ACC112 (cell line): ENCODE measurements at regions not wholly inside any gene's neighbourhood (a gene's known extent, or its start where the extent isn't known, plus 50 kb on each side); places are given as distances from the start of the nearest gene placed in this dataset.
A peak's percentile ranks its signal among the peaks of the same experiment; 100 is the strongest.
"Not testable (repeated sequence)": the region's sequence is repeated elsewhere in the genome, so short reads cannot be mapped to it uniquely, and the experiment has no call there.

Source experiments
- H2AFZ ChIP-seq: fragments of 200-600 bp; sonication (generic); one replicate; pipeline ENCODE4 v1.6.0; 2017; ENCODE audit warnings: antibody characterized with exemption, low read length; ENCODE audit not compliant: unreplicated experiment
- H3K27ac ChIP-seq: fragments of 200-600 bp; sonication (generic); 2 replicates; pipeline ENCODE4 v1.5.1; 2014; ENCODE audit warnings: low read depth, mild to moderate bottlenecking, antibody characterized with exemption, low read length, moderate library complexity
- H3K27me3 ChIP-seq: fragments of 200-600 bp; sonication (generic); 2 replicates; pipeline ENCODE4 v1.6.1; 2014; ENCODE audit warnings: mild to moderate bottlenecking, antibody characterized with exemption, low read length, moderate library complexity, mixed read lengths; ENCODE audit not compliant: insufficient read depth
- H3K36me3 ChIP-seq: fragments of 200-600 bp; sonication (generic); 2 replicates; pipeline ENCODE4 v1.6.1; 2016; ENCODE audit warnings: mild to moderate bottlenecking, antibody characterized with exemption, low read length, moderate library complexity, mixed read lengths; ENCODE audit not compliant: insufficient read depth
- H3K4me1 ChIP-seq: fragments of 200-600 bp; sonication (generic); one replicate; pipeline ENCODE4 v1.6.1; 2016; ENCODE audit warnings: low read length, mixed read lengths; ENCODE audit not compliant: insufficient read depth, unreplicated experiment, control insufficient read depth
- H3K4me3 ChIP-seq: fragments of 200-600 bp; sonication (generic); 2 replicates; pipeline ENCODE4 v1.5.1; 2014; ENCODE audit warnings: mild to moderate bottlenecking, low read depth, low read length
- H3K79me2 ChIP-seq: fragments of 200-600 bp; sonication (generic); one replicate; pipeline ENCODE4 v1.6.0; 2016; ENCODE audit warnings: low read length; ENCODE audit not compliant: control insufficient read depth, unreplicated experiment, insufficient read depth

DNA sequence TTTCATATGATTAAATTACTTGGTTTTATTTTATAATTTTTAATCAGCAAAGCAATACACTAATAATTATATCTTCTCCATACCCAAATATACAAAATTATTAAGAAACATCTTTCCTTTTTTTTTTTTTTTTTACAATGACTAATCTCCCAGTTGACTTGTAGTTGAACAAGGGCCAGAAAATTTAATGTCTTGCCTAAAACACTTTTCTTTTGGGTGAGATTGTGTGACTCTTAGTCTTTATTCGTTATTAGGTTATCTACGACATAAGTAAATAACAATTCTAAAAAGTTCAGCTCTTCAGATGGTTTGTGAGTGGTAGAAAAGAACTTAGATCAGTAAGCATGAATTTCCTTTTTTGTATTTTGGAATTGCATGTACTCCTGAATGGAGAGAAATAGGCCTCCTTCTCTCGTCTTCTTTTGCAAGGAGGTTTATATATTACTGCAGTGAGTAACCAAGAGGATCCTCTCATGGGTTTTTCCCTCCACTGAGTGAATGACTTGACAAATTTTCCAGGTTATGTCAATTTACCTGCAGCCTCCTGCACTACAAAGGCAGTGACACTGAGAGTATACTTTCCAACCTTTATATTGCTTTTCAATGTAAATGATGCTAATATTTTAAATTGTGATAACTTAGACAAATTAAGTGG, 364.5 kb upstream of the CITED2 start:
- H3K4me3 ChIP-seq: no peak overlapping the region
- no peaks in the 10 kb centered on the region for H3K27me3 ChIP-seq
- H3K4me1 ChIP-seq: peaks cover 25% of the 10 kb centered on the region
- H2AFZ ChIP-seq: no peak overlapping the region
- H3K36me3 ChIP-seq: no peaks in the 10 kb centered on the region
- no peaks in the 10 kb centered on the region for H3K79me2 ChIP-seq
- no peak overlapping the region for H3K27ac ChIP-seq

DNA sequence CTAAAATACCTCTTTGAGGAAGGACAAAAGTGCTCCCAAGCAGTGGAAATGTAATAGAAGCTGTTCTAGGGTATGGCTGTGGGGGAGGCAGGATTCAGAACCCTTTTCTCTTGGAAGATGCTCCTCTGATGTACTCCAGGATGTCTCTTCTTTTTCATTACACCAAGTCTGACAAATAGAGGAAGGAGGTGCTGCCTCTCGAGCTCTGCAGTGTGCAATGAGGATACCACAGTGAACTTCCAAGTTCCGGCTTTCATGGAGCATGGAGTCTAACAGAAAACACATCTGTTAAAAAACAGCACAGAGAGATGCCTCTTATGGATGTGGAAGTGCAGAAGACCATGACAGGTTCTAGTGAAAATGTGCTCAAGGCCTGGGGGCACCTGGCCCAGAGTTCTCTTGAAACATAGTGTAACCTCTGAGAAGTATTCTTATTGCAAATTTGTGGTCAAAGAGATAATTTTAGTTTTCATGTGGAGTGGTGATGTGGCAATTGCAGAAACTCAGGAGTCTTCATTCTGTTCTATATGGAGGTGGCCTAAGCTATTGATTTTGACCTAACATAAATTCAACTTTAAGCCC, 362.0 kb upstream of the CITED2 start:
- H2AFZ ChIP-seq: no peak overlapping the region
- peaks cover 20% of the 10 kb centered on the region for H3K4me1 ChIP-seq
- no peak overlapping the region for H3K27ac ChIP-seq
- no peaks in the 10 kb centered on the region for H3K36me3 ChIP-seq
- H3K79me2 ChIP-seq: no peaks in the 10 kb centered on the region
- no peaks in the 10 kb centered on the region for H3K27me3 ChIP-seq
- no peak overlapping the region for H3K4me3 ChIP-seq

DNA sequence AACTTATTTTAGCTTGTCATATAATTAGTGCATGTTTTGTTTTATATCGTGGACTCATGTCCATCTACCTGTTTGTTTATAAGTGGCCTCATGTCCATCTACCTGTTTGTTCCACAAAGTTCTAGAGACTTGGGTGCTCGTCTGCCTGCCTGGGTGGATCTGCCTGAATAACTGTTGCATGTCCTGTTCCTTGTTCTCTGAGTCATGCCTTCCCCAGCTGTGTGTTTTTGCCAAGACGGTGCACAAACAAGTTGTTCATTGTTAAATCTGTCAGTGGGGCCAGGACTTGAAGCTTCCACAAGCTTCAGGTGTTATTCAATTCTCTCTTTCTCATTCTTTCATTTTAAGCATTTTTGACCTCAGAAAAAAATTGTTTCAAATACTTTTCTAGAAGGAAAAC, 358.0 kb upstream of the CITED2 start:
- no peaks in the 10 kb centered on the region for H3K27me3 ChIP-seq
- no peaks in the 10 kb centered on the region for H3K36me3 ChIP-seq
- no peak overlapping the region for H3K27ac ChIP-seq
- peaks cover 12% of the 10 kb centered on the region for H3K4me1 ChIP-seq
- no peak overlapping the region for H3K4me3 ChIP-seq
- no peaks in the 10 kb centered on the region for H3K79me2 ChIP-seq
- peak overlapping the region; percentile 74 for H2AFZ ChIP-seq

DNA sequence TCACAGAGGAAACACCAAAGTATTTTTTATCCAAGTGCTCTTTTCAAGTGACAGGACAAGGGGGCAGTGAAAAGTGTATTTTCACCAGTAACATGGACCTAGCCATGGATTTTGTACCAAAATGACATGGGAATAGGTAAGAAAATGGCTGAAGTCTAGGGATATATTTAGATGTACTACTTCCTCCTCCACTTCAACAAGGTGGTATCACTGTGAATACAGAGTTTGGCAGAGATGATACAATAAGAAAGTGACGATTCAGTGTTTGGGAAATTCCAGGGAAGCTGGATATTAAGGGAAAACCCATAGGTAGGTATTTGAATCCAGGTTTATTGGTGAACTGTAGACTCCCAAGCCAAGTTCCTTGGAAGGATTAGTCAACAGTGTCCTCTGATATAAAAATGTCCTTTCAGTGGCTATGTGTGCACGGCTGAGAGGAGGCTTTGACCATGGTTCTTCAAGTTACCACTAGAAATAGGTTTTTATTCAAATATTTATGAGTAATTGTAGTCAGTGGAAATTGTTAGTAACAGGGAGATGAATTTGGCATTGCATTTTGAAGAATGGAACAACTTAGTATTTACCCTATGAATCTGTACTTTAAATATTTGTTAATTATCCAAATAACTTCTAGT, 356.0 kb upstream of the CITED2 start:
- Histone ChIP-seq H3K79me2 (no peaks in the 10 kb centered on the region), H3K36me3 (no peaks in the 10 kb centered on the region), H3K4me3 (no peak overlapping the region), H3K27ac (no peak overlapping the region), H3K27me3 (no peaks in the 10 kb centered on the region), H2AFZ (no peak overlapping the region), H3K4me1 (peaks cover 12% of the 10 kb centered on the region)

DNA sequence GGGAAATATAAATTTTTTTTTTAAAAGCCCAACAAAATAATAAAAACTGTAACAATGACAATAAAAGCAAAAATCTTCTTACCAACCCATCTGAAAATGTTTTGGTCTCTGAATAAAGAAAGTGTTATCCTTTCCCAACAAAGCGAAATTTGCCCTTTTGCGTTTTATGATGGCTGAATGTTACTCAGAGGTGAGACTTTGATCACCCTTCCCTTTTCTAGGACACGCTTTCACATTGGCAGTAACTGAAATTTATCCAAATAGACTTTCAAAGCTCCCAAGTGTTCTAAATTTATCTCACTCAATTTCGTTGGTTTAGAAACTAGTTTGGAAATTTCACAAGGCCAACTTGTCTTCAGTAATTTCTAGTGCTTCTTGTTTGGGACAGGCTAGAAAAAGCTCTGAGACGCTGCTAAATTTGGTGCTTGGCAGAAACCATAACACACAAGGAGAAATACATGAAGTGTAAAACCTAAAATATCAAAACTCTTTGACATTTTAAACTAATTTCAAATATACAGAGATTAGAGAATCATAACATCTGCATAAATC, 354.5 kb upstream of the CITED2 start:
- Histone ChIP-seq H3K36me3 (no peaks in the 10 kb centered on the region), H2AFZ (no peak overlapping the region), H3K4me1 (peaks cover 12% of the 10 kb centered on the region), H3K27me3 (no peaks in the 10 kb centered on the region), H3K27ac (no peak overlapping the region), H3K79me2 (no peaks in the 10 kb centered on the region), H3K4me3 (no peak overlapping the region)

DNA sequence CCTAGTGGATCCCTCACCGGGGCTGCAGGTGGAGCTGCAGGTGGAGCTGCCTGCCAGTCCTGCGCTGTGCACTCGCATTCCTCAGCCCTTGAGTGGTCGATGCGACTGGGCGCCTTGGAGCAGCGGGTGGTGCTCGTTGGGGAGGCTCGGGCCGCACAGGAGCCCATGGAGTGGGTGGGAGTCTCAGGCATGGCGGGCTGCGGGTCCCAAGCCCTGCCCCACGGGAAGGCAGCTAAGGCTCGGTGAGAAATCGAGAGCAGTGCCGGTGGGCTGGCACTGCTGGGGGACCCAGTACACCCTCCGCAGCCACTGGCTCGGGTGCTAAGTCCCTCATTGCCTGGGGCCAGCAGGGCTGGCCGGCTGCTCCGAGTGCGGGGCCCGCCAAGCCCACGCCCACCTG, 351.8 kb upstream of the CITED2 start:
- H2AFZ ChIP-seq, H3K36me3 ChIP-seq, H3K4me3 ChIP-seq, H3K79me2 ChIP-seq, H3K27ac ChIP-seq, H3K27me3 ChIP-seq, H3K4me1 ChIP-seq: not testable (repeated sequence)

DNA sequence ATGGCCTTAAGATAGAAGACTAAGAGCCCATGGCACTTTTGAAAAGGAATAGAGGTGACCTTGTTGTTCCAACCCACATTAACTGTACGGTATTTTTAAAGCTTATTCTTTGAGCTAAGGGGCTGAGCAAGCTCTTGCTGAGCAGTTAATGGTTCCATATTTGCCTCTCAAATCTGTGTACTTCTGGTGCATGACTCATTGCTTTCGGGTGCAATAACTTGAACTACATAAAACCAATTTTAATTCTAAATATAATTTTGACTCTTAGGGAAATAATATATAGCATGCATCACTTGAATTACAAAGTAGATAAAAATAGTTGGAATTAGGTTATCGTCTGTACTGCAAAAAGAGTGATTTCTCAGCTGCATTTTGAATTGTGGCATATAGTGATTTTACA, 348.1 kb upstream of the CITED2 start:
- H3K27me3 ChIP-seq: no peaks in the 10 kb centered on the region
- no peak overlapping the region for H3K4me3 ChIP-seq
- H3K4me1 ChIP-seq: no peaks in the 10 kb centered on the region
- no peaks in the 10 kb centered on the region for H3K36me3 ChIP-seq
- H2AFZ ChIP-seq: no peak overlapping the region
- H3K79me2 ChIP-seq: no peaks in the 10 kb centered on the region
- no peak overlapping the region for H3K27ac ChIP-seq

DNA sequence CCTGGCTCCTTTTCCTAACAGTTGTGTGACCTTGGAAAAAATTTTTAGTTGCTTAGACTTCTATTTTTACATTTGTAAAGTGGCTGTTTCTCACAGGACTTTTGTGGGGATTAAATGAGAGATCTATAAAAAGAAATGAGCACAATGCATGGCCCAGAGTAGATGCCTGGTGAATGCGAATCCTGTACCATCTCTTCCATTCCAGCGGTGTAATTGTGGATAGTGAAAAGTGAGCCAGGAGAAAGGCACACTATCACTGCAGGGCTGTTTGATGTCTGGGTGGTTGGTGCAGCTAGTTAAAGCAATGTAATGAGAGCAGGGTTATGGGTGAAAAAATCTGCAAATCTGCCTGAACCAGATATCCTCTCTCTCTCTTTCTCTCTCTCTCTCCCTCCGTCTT, 347.5 kb upstream of the CITED2 start:
- no peaks in the 10 kb centered on the region for H3K79me2 ChIP-seq
- no peaks in the 10 kb centered on the region for H3K4me1 ChIP-seq
- H3K27me3 ChIP-seq: no peaks in the 10 kb centered on the region
- no peak overlapping the region for H3K27ac ChIP-seq
- H2AFZ ChIP-seq: no peak overlapping the region
- H3K36me3 ChIP-seq: no peaks in the 10 kb centered on the region
- H3K4me3 ChIP-seq: no peak overlapping the region

DNA sequence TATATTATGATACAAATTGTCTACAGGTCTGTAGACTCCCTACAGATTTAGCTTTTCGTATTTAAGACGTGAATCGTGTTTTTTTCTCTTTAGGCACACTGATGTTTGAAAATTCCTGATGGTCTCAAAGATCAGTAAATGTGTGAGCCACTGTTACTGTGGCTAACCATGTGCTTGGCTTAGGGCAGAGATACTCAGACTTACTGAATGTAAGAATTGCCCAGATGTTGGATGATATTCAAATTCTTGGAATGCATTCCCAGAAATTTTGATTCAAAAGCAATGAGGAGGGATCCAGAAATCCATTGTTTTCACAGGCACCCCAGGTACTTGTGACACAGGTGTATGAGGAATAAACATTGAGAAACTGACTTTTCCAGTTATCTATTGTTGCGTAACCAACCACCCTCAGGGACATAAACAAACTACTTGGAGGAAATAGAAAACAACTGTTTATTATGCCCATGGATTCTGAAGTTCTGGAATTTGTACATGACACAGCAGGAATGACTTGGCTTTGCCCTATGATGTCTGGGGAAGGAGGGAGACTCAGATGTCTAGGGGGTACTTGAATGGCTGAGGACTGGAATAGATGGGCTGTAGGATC, 339.6 kb upstream of the CITED2 start:
- no peak overlapping the region for H2AFZ ChIP-seq
- H3K27ac ChIP-seq: no peak overlapping the region
- peaks cover 35% of the 10 kb centered on the region for H3K4me1 ChIP-seq

DNA sequence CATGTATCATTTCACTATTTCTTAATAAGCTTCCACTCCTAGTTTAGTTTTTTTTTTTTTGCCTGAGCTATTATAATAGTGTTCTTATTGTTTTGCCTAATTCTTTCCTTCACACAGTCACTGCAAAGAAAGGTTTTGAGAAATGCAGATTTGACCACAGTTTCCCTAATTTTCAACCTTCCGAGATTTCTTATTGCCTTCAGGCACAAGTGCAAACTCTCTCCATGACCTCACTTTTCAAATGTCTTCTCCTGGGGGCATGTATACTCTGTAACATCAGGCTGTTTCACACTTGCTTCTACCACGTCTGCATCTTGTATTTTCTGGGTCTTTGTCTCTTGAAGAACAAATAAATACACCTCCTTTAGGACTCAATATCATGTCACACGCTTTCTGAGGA, 339.0 kb upstream of the CITED2 start:
- Histone ChIP-seq H3K4me1 (peaks cover 41% of the 10 kb centered on the region), H2AFZ (no peak overlapping the region), H3K79me2 (no peaks in the 10 kb centered on the region)

More for the DNA sequence above, 339.6 kb upstream of the CITED2 start:
- H3K27me3 ChIP-seq: no peaks in the 10 kb centered on the region
- H3K79me2 ChIP-seq: no peaks in the 10 kb centered on the region
- no peak overlapping the region for H3K4me3 ChIP-seq
- H3K36me3 ChIP-seq: no peaks in the 10 kb centered on the region

More for the DNA sequence above, 339.0 kb upstream of the CITED2 start:
- Histone ChIP-seq H3K27ac (no peak overlapping the region), H3K27me3 (no peaks in the 10 kb centered on the region), H3K4me3 (no peak overlapping the region), H3K36me3 (no peaks in the 10 kb centered on the region)
